WTC11 (cell line): ENCODE measurements at regions not wholly inside any gene's neighbourhood (a gene's known extent, or its start where the extent isn't known, plus 50 kb on each side); places are given as distances from the start of the nearest gene placed in this dataset.
A peak's percentile ranks its signal among the peaks of the same experiment; 100 is the strongest.

Experiments used
- ATAC-seq: fragments of 200-7000 bp; cut with Tn5 transposase; 2 replicates; pipeline ENCODE4 v1.10.0; 2021; ENCODE audit warnings: mild to moderate bottlenecking, moderate library complexity
- CTCF ChIA-PET: fragments of 300-600 bp; sonication (Branson Sonifier 250); formaldehyde crosslinking; loops from one replicate; lab custom pipeline; 2021; ENCODE audit warnings: antibody characterized with exemption; lab: Charles Lee
- POLR2A ChIA-PET: fragments of 350-600 bp; sonication (Branson Sonifier 250); formaldehyde crosslinking; loops from one replicate; lab custom pipeline; 2021; ENCODE audit warnings: antibody characterized with exemption; lab: Charles Lee
- DNase-seq: peaks from one replicate; pipeline ENCODE4 v3.0.0; 2021; ENCODE audit warnings: low spot score
- H3K27ac Mint-ChIP-seq: 2 replicates; pipeline ENCODE4 v1.8.0; 2021; ENCODE audit warnings: mixed read lengths
- H3K27me3 Mint-ChIP-seq: 2 replicates; pipeline ENCODE4 v1.8.0; 2021; ENCODE audit warnings: low read depth, mild to moderate bottlenecking, moderate library complexity, mixed read lengths
- H3K36me3 Mint-ChIP-seq: 2 replicates; pipeline ENCODE4 v1.8.0; 2021; ENCODE audit warnings: mixed read lengths
- H3K4me1 Mint-ChIP-seq: 2 replicates; pipeline ENCODE4 v1.8.0; 2022; ENCODE audit warnings: mixed read lengths
- H3K4me3 Mint-ChIP-seq: 2 replicates; pipeline ENCODE4 v1.8.0; 2021; ENCODE audit warnings: mild to moderate bottlenecking, moderate library complexity, mixed read lengths
- H3K9me3 Mint-ChIP-seq: 2 replicates; pipeline ENCODE4 v1.8.0; 2021; ENCODE audit warnings: mixed read lengths
- ARID4B ChIP-seq: sonication (generic); formaldehyde crosslinking; IDR thresholded peaks from 2 replicates; pipeline ENCODE4 v1.8.0; 2023; ENCODE audit warnings: missing genetic modification reagents, mild to moderate bottlenecking, borderline replicate concordance
- CBFB ChIP-seq: sonication (generic); formaldehyde crosslinking; IDR thresholded peaks from 2 replicates; pipeline ENCODE4 v1.8.1; 2022; ENCODE audit warnings: mild to moderate bottlenecking, low read depth, missing genetic modification reagents
- EMX1 ChIP-seq: fragments of 250-450 bp; sonication (Bioruptor Pico); IDR thresholded peaks from 2 replicates; pipeline ENCODE4 v1.8.0; 2021; ENCODE audit warnings: mild to moderate bottlenecking
- ETV6 ChIP-seq: sonication (generic); formaldehyde crosslinking; IDR thresholded peaks from 2 replicates; pipeline ENCODE4 v1.8.1; 2022; ENCODE audit warnings: mild to moderate bottlenecking, missing genetic modification reagents
- FOXP1 ChIP-seq: sonication (generic); formaldehyde crosslinking; IDR thresholded peaks from 2 replicates; pipeline ENCODE4 v1.8.0; 2022; ENCODE audit warnings: missing genetic modification reagents, mild to moderate bottlenecking, moderate library complexity, borderline replicate concordance
- FOXP4 ChIP-seq: sonication (generic); formaldehyde crosslinking; IDR thresholded peaks from 2 replicates; pipeline ENCODE4 v1.8.0; 2022; ENCODE audit warnings: mild to moderate bottlenecking, missing genetic modification reagents
- GTF2I ChIP-seq: fragments of 250-450 bp; sonication (Bioruptor Pico); conservative IDR thresholded peaks from 2 replicates; pipeline ENCODE4 v1.4.0; 2021; ENCODE audit warnings: mild to moderate bottlenecking
- MAX ChIP-seq: sonication (generic); formaldehyde crosslinking; IDR thresholded peaks from 2 replicates; pipeline ENCODE4 v1.8.0; 2022; ENCODE audit warnings: mild to moderate bottlenecking, missing genetic modification reagents
- MYBL2 ChIP-seq: sonication (generic); formaldehyde crosslinking; IDR thresholded peaks from 2 replicates; pipeline ENCODE4 v1.8.1; 2023; ENCODE audit warnings: mild to moderate bottlenecking, moderate library complexity, missing genetic modification reagents
- NFATC4 ChIP-seq: fragments of 250-450 bp; sonication (Bioruptor Pico); IDR thresholded peaks from 2 replicates; pipeline ENCODE4 v1.9.0; 2021; ENCODE audit warnings: mild to moderate bottlenecking
- NFE2L1 ChIP-seq: sonication (generic); formaldehyde crosslinking; IDR thresholded peaks from 2 replicates; pipeline ENCODE4 v1.8.1; 2023; ENCODE audit warnings: missing genetic modification reagents
- SMAD3 ChIP-seq: sonication (generic); formaldehyde crosslinking; IDR thresholded peaks from 2 replicates; pipeline ENCODE4 v1.8.0; 2022; ENCODE audit warnings: missing genetic modification reagents, mild to moderate bottlenecking, borderline replicate concordance
- SP1 ChIP-seq: sonication (generic); formaldehyde crosslinking; conservative IDR thresholded peaks from 2 replicates; pipeline ENCODE4 v1.8.1; 2022; ENCODE audit warnings: missing genetic modification reagents
- STAT6 ChIP-seq: sonication (generic); formaldehyde crosslinking; conservative IDR thresholded peaks from 2 replicates; pipeline ENCODE4 v1.8.1; 2023; ENCODE audit warnings: mild to moderate bottlenecking, low read depth, missing genetic modification reagents, moderate library complexity
- TEAD1 ChIP-seq: sonication (generic); formaldehyde crosslinking; IDR thresholded peaks from 2 replicates; pipeline ENCODE4 v1.8.0; 2022; ENCODE audit warnings: mild to moderate bottlenecking, missing genetic modification reagents
- TP53 ChIP-seq: sonication (generic); formaldehyde crosslinking; IDR thresholded peaks from 2 replicates; pipeline ENCODE4 v1.8.1; 2023; ENCODE audit warnings: mild to moderate bottlenecking, missing genetic modification reagents
- USF2 ChIP-seq: sonication (generic); formaldehyde crosslinking; IDR thresholded peaks from 2 replicates; pipeline ENCODE4 v1.8.1; 2023; ENCODE audit warnings: mild to moderate bottlenecking, missing genetic modification reagents, moderate library complexity
- ZBTB21 ChIP-seq: sonication (generic); formaldehyde crosslinking; IDR thresholded peaks from 2 replicates; pipeline ENCODE4 v1.8.1; 2023; ENCODE audit warnings: mild to moderate bottlenecking, missing genetic modification reagents, borderline replicate concordance
- ZBTB43 ChIP-seq: sonication (generic); formaldehyde crosslinking; IDR thresholded peaks from 2 replicates; pipeline ENCODE4 v1.8.1; 2023; ENCODE audit warnings: mild to moderate bottlenecking, missing genetic modification reagents
- ZNF423 ChIP-seq: fragments of 250-450 bp; sonication (Bioruptor Pico); IDR thresholded peaks from 2 replicates; pipeline ENCODE4 v2.1.2; 2022; ENCODE audit warnings: mild to moderate bottlenecking, moderate library complexity
- ZNF512 ChIP-seq: sonication (generic); formaldehyde crosslinking; IDR thresholded peaks from 2 replicates; pipeline ENCODE4 v1.8.1; 2022; ENCODE audit warnings: missing genetic modification reagents, borderline replicate concordance
- ZSCAN18 ChIP-seq: fragments of 250-450 bp; sonication (Bioruptor Pico); IDR thresholded peaks from 2 replicates; pipeline ENCODE4 v2.1.2; 2022; ENCODE audit warnings: mild to moderate bottlenecking, moderate library complexity

- ChIA-PET POLR2A (no interaction called here), CTCF (no interaction called here)
- peak; percentile 66 for DNase-seq
- Mint-ChIP-seq H3K36me3 (peaks cover 23% of the 10 kb centered on the region), H3K9me3 (peaks cover 18% of the 10 kb centered on the region), H3K4me1 (peaks cover 59% of the 10 kb centered on the region), H3K4me3 (peak overlapping the region; percentile 38), H3K27ac (peak overlapping the region; percentile 89), H3K27me3 (peaks cover 29% of the 10 kb centered on the region)
- peak; percentile 89 for ATAC-seq
- TF ChIP-seq NFATC4 (CRISPR knock-in tag) (no peak), ZNF423 (peak; percentile 95), ARID4B (CRISPR knock-in tag) (peak; percentile 21; the same call in 1 of the 2 replicates), TEAD1 (peak; percentile 96), CBFB (CRISPR knock-in tag) (0 out of 2 replicates have a peak, but pooled peaks have one; percentile 52), SP1 (peak; percentile 70), ZSCAN18 (CRISPR knock-in tag) (peak; percentile 61; the same call in 1 of the 2 replicates), SMAD3 (CRISPR knock-in tag) (no peak), NFE2L1 (peak; percentile 68), USF2 (peak; percentile 26; the same call in 1 of the 2 replicates), ZBTB21 (CRISPR knock-in tag) (peak; percentile 40; the same call in 1 of the 2 replicates), ZNF512 (no peak), MYBL2 (CRISPR knock-in tag) (0 out of 2 replicates have a peak, but pooled peaks have one; percentile 32), STAT6 (CRISPR knock-in tag) (no peak), TP53 (CRISPR knock-in tag) (0 out of 2 replicates have a peak, but pooled peaks have one; percentile 47), EMX1 (CRISPR knock-in tag) (0 out of 2 replicates have a peak, but pooled peaks have one; percentile 17), MAX (peak; percentile 59; the same call in 1 of the 2 replicates), ZBTB43 (CRISPR knock-in tag) (peak; percentile 92), GTF2I (no peak), FOXP1 (CRISPR knock-in tag) (peak; percentile 60; the same call in 1 of the 2 replicates), FOXP4 (CRISPR knock-in tag) (peak; percentile 92; the same call in 1 of the 2 replicates), ETV6 (CRISPR knock-in tag) (peak; percentile 54; the same call in 1 of the 2 replicates)
Measured at GRCh38 chr7:24434972-24435371, 138.3 kb upstream of the PALS2 start.
